ENCODE measurements at regions not wholly inside any gene's neighbourhood (a gene's known extent, or its start where the extent isn't known, plus 50 kb on each side); places are given as distances from the start of the nearest gene placed in this dataset.

DNA sequence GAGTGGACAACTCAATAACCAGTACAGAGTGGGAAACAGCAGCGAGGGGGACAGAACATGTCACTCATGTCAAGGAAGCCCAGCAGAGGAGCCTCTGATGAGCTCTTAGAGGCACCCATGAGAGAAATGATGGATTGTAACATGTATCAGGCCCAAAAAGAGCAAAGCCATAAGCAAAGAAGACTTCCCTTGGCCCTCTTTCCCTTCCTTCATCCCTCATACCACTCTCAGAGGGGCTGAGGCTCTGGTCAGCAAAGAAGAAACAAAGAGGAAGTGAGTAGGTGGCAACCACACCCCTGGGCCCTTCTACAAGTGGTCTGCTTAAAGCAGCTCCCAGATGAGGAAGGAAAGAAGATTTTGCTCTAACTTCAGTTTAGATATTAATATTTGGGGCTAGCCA, 112.8 kb downstream of the CDC42EP3 start:
- TF ChIP-seq, protein P1, sequence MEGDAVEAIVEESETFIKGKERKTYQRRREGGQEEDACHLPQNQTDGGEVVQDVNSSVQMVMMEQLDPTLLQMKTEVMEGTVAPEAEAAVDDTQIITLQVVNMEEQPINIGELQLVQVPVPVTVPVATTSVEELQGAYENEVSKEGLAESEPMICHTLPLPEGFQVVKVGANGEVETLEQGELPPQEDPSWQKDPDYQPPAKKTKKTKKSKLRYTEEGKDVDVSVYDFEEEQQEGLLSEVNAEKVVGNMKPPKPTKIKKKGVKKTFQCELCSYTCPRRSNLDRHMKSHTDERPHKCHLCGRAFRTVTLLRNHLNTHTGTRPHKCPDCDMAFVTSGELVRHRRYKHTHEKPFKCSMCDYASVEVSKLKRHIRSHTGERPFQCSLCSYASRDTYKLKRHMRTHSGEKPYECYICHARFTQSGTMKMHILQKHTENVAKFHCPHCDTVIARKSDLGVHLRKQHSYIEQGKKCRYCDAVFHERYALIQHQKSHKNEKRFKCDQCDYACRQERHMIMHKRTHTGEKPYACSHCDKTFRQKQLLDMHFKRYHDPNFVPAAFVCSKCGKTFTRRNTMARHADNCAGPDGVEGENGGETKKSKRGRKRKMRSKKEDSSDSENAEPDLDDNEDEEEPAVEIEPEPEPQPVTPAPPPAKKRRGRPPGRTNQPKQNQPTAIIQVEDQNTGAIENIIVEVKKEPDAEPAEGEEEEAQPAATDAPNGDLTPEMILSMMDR (conservative IDR thresholded peaks at IDR 0.05; ENCODE audit: low read length), result no peak
- no peak for TF ChIP-seq EZH2phosphoT487 (IDR thresholded peaks at IDR 0.05; ENCODE audit: borderline replicate concordance, low read depth, low read length)
